A673 (cell line): ENCODE measurements at regions not wholly inside any gene's neighbourhood (a gene's known extent, or its start where the extent isn't known, plus 50 kb on each side); places are given as distances from the start of the nearest gene placed in this dataset.

Source experiments
- CTCF ChIP-seq: fragments of 300-800, 200-600 bp; sonication (generic); conservative IDR thresholded peaks from 2 replicates; pipeline ENCODE4 v1.5.1; 2017; ENCODE audit warnings: low read depth, mild to moderate bottlenecking, antibody characterized with exemption, low read length, moderate library complexity, mixed read lengths
- EZH2 ChIP-seq: fragments of 200-600 bp; sonication (generic); IDR thresholded peaks from 2 replicates; pipeline ENCODE4 v1.6.1; 2017; ENCODE audit warnings: borderline replicate concordance, low read depth, mild to moderate bottlenecking, mixed read lengths, antibody characterized with exemption, low read length; ENCODE audit not compliant: poor library complexity, severe bottlenecking

GRCh38 chr2:207248702-207249377 is 83.1 kb upstream of the KLF7 start:
- TF ChIP-seq CTCF: no peak
- no peak for TF ChIP-seq EZH2
